Fibroblast of lung (primary cell): ENCODE measurements at regions not wholly inside any gene's neighbourhood (a gene's known extent, or its start where the extent isn't known, plus 50 kb on each side); places are given as distances from the start of the nearest gene placed in this dataset.

Experiments used
- EZH2 ChIP-seq: IDR thresholded peaks from 2 replicates; pipeline ENCODE4 v1.5.1; 2012; ENCODE audit warnings: low read length, control low read depth, mild to moderate bottlenecking; ENCODE audit errors: missing control alignments
- TF ChIP-seq, protein P1 (sequence below), 2 donors: IDR thresholded peaks in 1 of 2; conservative IDR thresholded peaks in 1 of 2; 1 replicate in 1 of 2; 2 replicates in 1 of 2; pipeline ENCODE4 v1.5.1; 2011 to 2012; ENCODE audit warnings: low read length in 2 of 2, control low read depth in 1 of 2, inconsistent platforms in 1 of 2, low read depth in 1 of 2, mild to moderate bottlenecking in 1 of 2

DNA sequence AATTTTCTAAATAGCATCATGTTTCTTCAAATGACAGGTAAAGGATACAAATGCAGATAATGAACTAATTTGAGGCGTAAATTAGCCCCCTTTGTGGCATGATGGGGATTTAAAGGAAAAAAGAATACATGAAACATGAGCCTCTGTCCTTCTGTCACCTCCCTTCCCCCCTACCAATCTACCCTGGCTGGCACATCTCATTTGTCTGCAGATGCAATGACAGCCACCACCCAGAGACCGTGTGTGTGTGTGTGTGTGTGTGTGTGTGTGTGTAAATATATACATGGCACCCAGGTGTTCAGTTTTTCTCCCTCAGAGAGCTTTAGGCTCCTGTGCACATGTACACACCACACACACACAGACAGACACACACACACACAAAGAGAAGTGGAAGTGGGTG, 451.1 kb downstream of the RWDD3 start:
- TF ChIP-seq, protein P1, sequence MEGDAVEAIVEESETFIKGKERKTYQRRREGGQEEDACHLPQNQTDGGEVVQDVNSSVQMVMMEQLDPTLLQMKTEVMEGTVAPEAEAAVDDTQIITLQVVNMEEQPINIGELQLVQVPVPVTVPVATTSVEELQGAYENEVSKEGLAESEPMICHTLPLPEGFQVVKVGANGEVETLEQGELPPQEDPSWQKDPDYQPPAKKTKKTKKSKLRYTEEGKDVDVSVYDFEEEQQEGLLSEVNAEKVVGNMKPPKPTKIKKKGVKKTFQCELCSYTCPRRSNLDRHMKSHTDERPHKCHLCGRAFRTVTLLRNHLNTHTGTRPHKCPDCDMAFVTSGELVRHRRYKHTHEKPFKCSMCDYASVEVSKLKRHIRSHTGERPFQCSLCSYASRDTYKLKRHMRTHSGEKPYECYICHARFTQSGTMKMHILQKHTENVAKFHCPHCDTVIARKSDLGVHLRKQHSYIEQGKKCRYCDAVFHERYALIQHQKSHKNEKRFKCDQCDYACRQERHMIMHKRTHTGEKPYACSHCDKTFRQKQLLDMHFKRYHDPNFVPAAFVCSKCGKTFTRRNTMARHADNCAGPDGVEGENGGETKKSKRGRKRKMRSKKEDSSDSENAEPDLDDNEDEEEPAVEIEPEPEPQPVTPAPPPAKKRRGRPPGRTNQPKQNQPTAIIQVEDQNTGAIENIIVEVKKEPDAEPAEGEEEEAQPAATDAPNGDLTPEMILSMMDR (conservative IDR thresholded peaks at IDR 0.05 in 1 of 2, IDR thresholded peaks at IDR 0.05 in 1 of 2; ENCODE audit: low read depth in 1 of 2, low read length in 2 of 2): no peak
- TF ChIP-seq EZH2: no peak
